BE2C (cell line): ENCODE measurements at regions not wholly inside any gene's neighbourhood (a gene's known extent, or its start where the extent isn't known, plus 50 kb on each side); places are given as distances from the start of the nearest gene placed in this dataset.

ENCODE experiments used
- DNase-seq: peaks from one replicate; pipeline ENCODE4 v3.0.0-alpha.2; 2020
- H3K27me3 ChIP-seq: fragments of 250-450 bp; sonication (Bioruptor Pico); 2 replicates; pipeline ENCODE4 v1.5.1; 2020; ENCODE audit warnings: mild to moderate bottlenecking
- H3K36me3 ChIP-seq: fragments of 250-450 bp; sonication (Bioruptor Pico); 2 replicates; pipeline ENCODE4 v1.5.1; 2020; ENCODE audit warnings: mild to moderate bottlenecking
- H3K4me1 ChIP-seq: fragments of 250-450 bp; sonication (Bioruptor Pico); 2 replicates; pipeline ENCODE4 v1.5.1; 2020
- H3K4me3 ChIP-seq: 2 replicates; pipeline ENCODE4 v1.5.1; 2011; ENCODE audit warnings: low read depth, low read length
- H3K9me3 ChIP-seq: fragments of 250-450 bp; sonication (Bioruptor Pico); 2 replicates; pipeline ENCODE4 v1.5.1; 2020
- CTCF ChIP-seq: IDR thresholded peaks from 2 replicates; pipeline ENCODE4 v1.5.1; 2012; ENCODE audit warnings: mild to moderate bottlenecking, low read depth, low read length

- no peak overlapping the region for H3K4me3 ChIP-seq
- DNase-seq: no peak
- H3K4me1 ChIP-seq: no peaks in the 10 kb centered on the region
- no peaks in the 10 kb centered on the region for H3K27me3 ChIP-seq
- no peak for TF ChIP-seq CTCF
- no peaks in the 10 kb centered on the region for H3K9me3 ChIP-seq
- H3K36me3 ChIP-seq: no peaks in the 10 kb centered on the region
These were observed 69.8 kb downstream of the CD83 start for GRCh38 chr6:14187406-14187805.

GRCh38 chr6:14189074-14189473, 71.5 kb downstream of the CD83 start:
- no peak for DNase-seq
- H3K4me1 ChIP-seq: no peaks in the 10 kb centered on the region
- H3K36me3 ChIP-seq: no peaks in the 10 kb centered on the region
- TF ChIP-seq CTCF: no peak
- no peak overlapping the region for H3K4me3 ChIP-seq
- H3K9me3 ChIP-seq: no peaks in the 10 kb centered on the region
- H3K27me3 ChIP-seq: no peaks in the 10 kb centered on the region

- Histone ChIP-seq H3K4me1 (no peaks in the 10 kb centered on the region), H3K27me3 (no peaks in the 10 kb centered on the region), H3K36me3 (no peaks in the 10 kb centered on the region), H3K9me3 (no peaks in the 10 kb centered on the region), H3K4me3 (no peak overlapping the region)
- no peak for TF ChIP-seq CTCF
- no peak for DNase-seq
These were observed 72.8 kb downstream of the CD83 start for GRCh38 chr6:14190191-14190928.

GRCh38 chr6:14190929-14191224, 73.3 kb downstream of the CD83 start:
- H3K27me3 ChIP-seq: no peaks in the 10 kb centered on the region
- H3K36me3 ChIP-seq: no peaks in the 10 kb centered on the region
- no peaks in the 10 kb centered on the region for H3K9me3 ChIP-seq
- no peak for TF ChIP-seq CTCF
- H3K4me1 ChIP-seq: no peaks in the 10 kb centered on the region
- H3K4me3 ChIP-seq: no peak overlapping the region
- no peak for DNase-seq

- TF ChIP-seq CTCF: no peak
- no peaks in the 10 kb centered on the region for H3K27me3 ChIP-seq
- H3K9me3 ChIP-seq: no peaks in the 10 kb centered on the region
- H3K4me3 ChIP-seq: no peak overlapping the region
- DNase-seq: no peak
- no peaks in the 10 kb centered on the region for H3K36me3 ChIP-seq
- H3K4me1 ChIP-seq: no peaks in the 10 kb centered on the region
These were observed 74.2 kb downstream of the CD83 start for GRCh38 chr6:14191761-14192160.

GRCh38 chr6:14192216-14192788, 74.7 kb downstream of the CD83 start:
- Histone ChIP-seq H3K9me3 (no peaks in the 10 kb centered on the region), H3K36me3 (no peaks in the 10 kb centered on the region), H3K4me3 (no peak overlapping the region), H3K4me1 (no peaks in the 10 kb centered on the region), H3K27me3 (no peaks in the 10 kb centered on the region)
- no peak for DNase-seq
- TF ChIP-seq CTCF: no peak
